B cell (primary cell): ENCODE measurements at regions not wholly inside any gene's neighbourhood (a gene's known extent, or its start where the extent isn't known, plus 50 kb on each side); places are given as distances from the start of the nearest gene placed in this dataset.

Experiments
- ATAC-seq: fragments of 200-7000 bp; cut with Tn5 transposase; one replicate; pipeline ENCODE4 v1.10.0; 2021; ENCODE audit warnings: low read depth, mild to moderate bottlenecking, moderate number of reproducible peaks, moderate library complexity
- CTCF ChIA-PET: fragments of 350-600 bp; sonication (Branson Sonifier 250); formaldehyde crosslinking; loops from one replicate; lab custom pipeline; 2021; ENCODE audit warnings: antibody characterized with exemption, inconsistent platforms; lab: Charles Lee
- POLR2A ChIA-PET: fragments of 350-600 bp; sonication (Branson Sonifier 250); formaldehyde crosslinking; loops from one replicate; lab custom pipeline; 2021; ENCODE audit warnings: antibody characterized with exemption; lab: Charles Lee
- DNase-seq: peaks from one replicate; pipeline ENCODE4 v3.0.0; 2013
- H2AFZ ChIP-seq: 2 replicates; pipeline ENCODE4 v1.6.1; 2012; ENCODE audit warnings: mild to moderate bottlenecking, low read depth, low read length; ENCODE audit not compliant: insufficient read depth, poor library complexity, severe bottlenecking
- H3K27ac ChIP-seq, 2 donors: 1 replicate in 1 of 2; 2 replicates in 1 of 2; pipeline ENCODE4 v1.5.1; 2012 to 2013; ENCODE audit warnings: low read length in 2 of 2, mild to moderate bottlenecking in 2 of 2, moderate library complexity in 1 of 2
- H3K27me3 ChIP-seq, 4 experiments: fragments of 200-600 bp in 1 of 4; sonication (generic) in 1 of 4; replicated peaks in 1 of 4; 1 replicate in 2 of 4; 2 replicates in 2 of 4; pipeline versions ENCODE4 v1.6.1 to v1.7.0; 2013 to 2016; ENCODE audit warnings: low read length in 3 of 4, mild to moderate bottlenecking in 2 of 4, mixed read lengths in 1 of 4, moderate library complexity in 1 of 4; ENCODE audit not compliant: insufficient read depth in 4 of 4, control insufficient read depth in 3 of 4; ENCODE audit errors: control extremely low read depth in 1 of 4
- H3K36me3 ChIP-seq, 2 experiments: replicated peaks in 1 of 2; 1 replicate in 1 of 2; 2 replicates in 1 of 2; pipeline versions ENCODE4 v1.6.1 to v1.7.1; 2013; ENCODE audit warnings: low read length in 1 of 2; ENCODE audit not compliant: insufficient read depth in 2 of 2, control insufficient read depth in 1 of 2; ENCODE audit errors: control extremely low read depth in 1 of 2, extremely low read depth in 1 of 2
- H3K4me1 ChIP-seq, 2 donors: fragments of 200-600 bp in 1 of 2; sonication (generic) in 1 of 2; 1 replicate in 1 of 2; 2 replicates in 1 of 2; pipeline versions ENCODE4 v1.5.1 to v1.6.1; 2013 to 2017; ENCODE audit warnings: low read length in 2 of 2; ENCODE audit not compliant: control insufficient read depth in 2 of 2, insufficient read depth in 2 of 2
- H3K4me2 ChIP-seq: replicated peaks from 2 replicates; pipeline ENCODE3; 2012; ENCODE audit warnings: mild to moderate bottlenecking, low read depth, low read length; ENCODE audit not compliant: poor library complexity, severe bottlenecking
- H3K4me3 ChIP-seq, 5 experiments: fragments of 200-600 bp in 1 of 5; sonication (generic) in 1 of 5; 1 replicate in 3 of 5; 2 replicates in 2 of 5; pipeline versions ENCODE4 v1.5.1 to v1.7.0; 2011 to 2016; ENCODE audit warnings: low read length in 4 of 5, mild to moderate bottlenecking in 4 of 5, low read depth in 2 of 5, control low read depth in 1 of 5, moderate library complexity in 1 of 5; ENCODE audit not compliant: insufficient read depth in 1 of 5; ENCODE audit errors: control extremely low read depth in 1 of 5, extremely low read depth in 1 of 5
- H3K79me2 ChIP-seq: fragments of 200-600 bp; sonication (generic); one replicate; pipeline ENCODE4 v1.6.0; 2016; ENCODE audit warnings: low read length; ENCODE audit not compliant: control insufficient read depth, insufficient read depth
- H3K9ac ChIP-seq: fragments of 200-600 bp; sonication (generic); 2 replicates; pipeline ENCODE4 v1.6.1; 2017; ENCODE audit warnings: mild to moderate bottlenecking, low read length, moderate library complexity
- H3K9me3 ChIP-seq, 3 donors: one replicate each; pipeline versions ENCODE4 v1.6.1 to v1.7.1; 2013; ENCODE audit warnings: low read length in 2 of 3; ENCODE audit not compliant: control insufficient read depth in 2 of 3, insufficient read depth in 1 of 3; ENCODE audit errors: control extremely low read depth in 1 of 3
- H4K20me1 ChIP-seq: 2 replicates; pipeline ENCODE4 v1.6.0; 2012; ENCODE audit warnings: mild to moderate bottlenecking, low read length; ENCODE audit not compliant: insufficient read depth, control insufficient read depth, poor library complexity, severe bottlenecking
- H3K27ac Mint-ChIP-seq: one replicate; pipeline ENCODE4 v1.8.0; 2021; ENCODE audit warnings: mixed read lengths
- H3K27me3 Mint-ChIP-seq: one replicate; pipeline ENCODE4 v1.8.0; 2021; ENCODE audit warnings: mixed read lengths
- H3K4me1 Mint-ChIP-seq: one replicate; pipeline ENCODE4 v1.8.0; 2021; ENCODE audit warnings: mixed read lengths
- H3K4me3 Mint-ChIP-seq: one replicate; pipeline ENCODE4 v1.8.0; 2021; ENCODE audit warnings: mixed read lengths
- H3K9me3 Mint-ChIP-seq: one replicate; pipeline ENCODE4 v1.8.0; 2022; ENCODE audit warnings: mixed read lengths; ENCODE audit not compliant: insufficient read depth
- CTCF ChIP-seq: fragments of 200-600 bp; IDR thresholded peaks from one replicate; pipeline ENCODE4 v1.8.0; 2022; ENCODE audit warnings: antibody characterized with exemption, mild to moderate bottlenecking
- EZH2 ChIP-seq: IDR thresholded peaks from 2 replicates; pipeline ENCODE4 v1.6.1; 2012; ENCODE audit warnings: borderline replicate concordance, low read depth, mild to moderate bottlenecking, moderate library complexity, low read length; ENCODE audit not compliant: insufficient read depth, poor library complexity, severe bottlenecking
- WGBS: methylation state at CpG from one replicate; pipeline ENCODE4 v1.1.5; 2013; ENCODE audit warnings: missing lambda C conversion rate; ENCODE audit not compliant: insufficient coverage; 5-methylcytosine and 5-hydroxymethylcytosine counted together
- intact Hi-C: fragments of 100-400 bp; cut with micrococcal nuclease; formaldehyde crosslinking; loops from one replicate; pipeline ENCODE4 v1.10.0; 2022

- Histone ChIP-seq H3K4me3 (no peak overlapping the region), H3K36me3 (no peaks in the 10 kb centered on the region), H3K27ac (no peak overlapping the region), H3K79me2 (no peaks in the 10 kb centered on the region), H3K9me3 (peaks cover 0 to 4% (median 0%) of the 10 kb centered on the region in 3 donors), H3K4me1 (no peaks in the 10 kb centered on the region), H4K20me1 (no peaks in the 10 kb centered on the region), H3K9ac (no peak overlapping the region), H3K27me3 (no peaks in the 10 kb centered on the region), H2AFZ (no peak overlapping the region), H3K4me2 (no peak overlapping the region)
- DNase-seq (no peak), ATAC-seq (no peak)
- no peaks in the 10 kb centered on the region for H3K9me3 Mint-ChIP-seq
- no peaks in the 10 kb centered on the region for H3K27me3 Mint-ChIP-seq
- no peaks in the 10 kb centered on the region for H3K4me1 Mint-ChIP-seq
- ChIA-PET POLR2A (no interaction called here), CTCF (no interaction called here)
- H3K27ac Mint-ChIP-seq: no peak overlapping the region
- intact Hi-C loops: no loop called here
- H3K4me3 Mint-ChIP-seq: no peak overlapping the region
- TF ChIP-seq EZH2: no peak
- TF ChIP-seq CTCF: no peak
- no CpG with 5 or more reads among the region's 2 CpGs for WGBS
Measured at GRCh38 chr18:51807336-51807735, 532.7 kb upstream of the DCC start.

- Histone ChIP-seq H3K36me3 (no peaks in the 10 kb centered on the region), H3K79me2 (no peaks in the 10 kb centered on the region), H3K4me1 (no peaks in the 10 kb centered on the region), H3K27ac (no peak overlapping the region), H3K9me3 (peaks cover 0 to 4% (median 0%) of the 10 kb centered on the region in 3 donors), H3K9ac (no peak overlapping the region), H2AFZ (no peak overlapping the region), H3K27me3 (no peaks in the 10 kb centered on the region), H4K20me1 (no peaks in the 10 kb centered on the region), H3K4me2 (no peak overlapping the region), H3K4me3 (no peak overlapping the region)
- Mint-ChIP-seq H3K27ac (no peak overlapping the region), H3K4me3 (no peak overlapping the region), H3K9me3 (no peaks in the 10 kb centered on the region), H3K27me3 (no peaks in the 10 kb centered on the region), H3K4me1 (no peaks in the 10 kb centered on the region)
- DNase-seq (no peak), ATAC-seq (no peak)
- intact Hi-C loops: no loop called here
- ChIA-PET CTCF (no interaction called here), POLR2A (no interaction called here)
- TF ChIP-seq EZH2: no peak
- no peak for TF ChIP-seq CTCF
- 80% methylated on average over 1 of the region's 2 CpGs for WGBS
Measured at GRCh38 chr18:51811883-51812282, 528.1 kb upstream of the DCC start.
